GM23338 (cell line): ENCODE measurements at regions not wholly inside any gene's neighbourhood (a gene's known extent, or its start where the extent isn't known, plus 50 kb on each side); places are given as distances from the start of the nearest gene placed in this dataset.

ENCODE experiments used
- ATAC-seq: fragments of 200-7000 bp; cut with Tn5 transposase; 3 replicates; pipeline ENCODE4 v1.9.1; 2020
- DNase-seq: peaks from one replicate; pipeline ENCODE4 v3.0.0-alpha.2; 2015; ENCODE audit warnings: low spot score
- H2AFZ ChIP-seq: fragments of 200-600 bp; sonication (generic); 2 replicates; pipeline ENCODE4 v1.8.0; 2016; ENCODE audit warnings: antibody characterized with exemption, mild to moderate bottlenecking, moderate library complexity
- H3F3A ChIP-seq: fragments of 200-600 bp; sonication (generic); replicated peaks from 2 replicates; pipeline ENCODE4 v1.8.0; 2017; ENCODE audit warnings: antibody characterized with exemption, mixed run types, low read depth
- H3K27ac ChIP-seq: fragments of 200-600 bp; sonication (generic); 2 replicates; pipeline ENCODE4 v1.6.1; 2016; ENCODE audit warnings: low read depth
- H3K27me3 ChIP-seq: fragments of 200-600 bp; sonication (generic); 2 replicates; pipeline ENCODE4 v1.8.0; 2016; ENCODE audit warnings: mild to moderate bottlenecking, mixed run types, moderate library complexity; ENCODE audit not compliant: insufficient read depth
- H3K36me3 ChIP-seq: fragments of 200-600 bp; sonication (generic); 2 replicates; pipeline ENCODE4 v1.8.0; 2016; ENCODE audit warnings: mild to moderate bottlenecking; ENCODE audit not compliant: insufficient read depth
- H3K4me1 ChIP-seq: fragments of 200-600 bp; sonication (generic); 2 replicates; pipeline ENCODE4 v1.8.0; 2016; ENCODE audit warnings: mild to moderate bottlenecking, moderate library complexity; ENCODE audit not compliant: insufficient read depth
- H3K4me2 ChIP-seq: fragments of 200-600 bp; sonication (generic); 2 replicates; pipeline ENCODE4 v1.7.1; 2017; ENCODE audit warnings: mixed run types
- H3K4me3 ChIP-seq: fragments of 200-600 bp; sonication (generic); 2 replicates; pipeline ENCODE4 v1.6.1; 2016; ENCODE audit warnings: mixed run types
- H3K79me2 ChIP-seq: fragments of 200-600 bp; sonication (generic); replicated peaks from 2 replicates; pipeline ENCODE4 v1.8.0; 2017; ENCODE audit warnings: mild to moderate bottlenecking; ENCODE audit not compliant: insufficient read depth
- H3K9me2 ChIP-seq: fragments of 200-600 bp; sonication (generic); 2 replicates; pipeline ENCODE4 v1.8.0; 2017; ENCODE audit not compliant: insufficient read depth
- H4K20me1 ChIP-seq: fragments of 200-600 bp; sonication (generic); replicated peaks from 2 replicates; pipeline ENCODE4 v1.8.0; 2017; ENCODE audit warnings: mild to moderate bottlenecking; ENCODE audit not compliant: insufficient read depth
- H3K27ac Mint-ChIP-seq: 2 replicates; pipeline ENCODE4 v1.8.0; 2020; ENCODE audit warnings: inconsistent platforms, mild to moderate bottlenecking, moderate library complexity, mixed read lengths
- H3K27me3 Mint-ChIP-seq: 3 replicates; pipeline ENCODE4 v1.8.0; 2022; ENCODE audit warnings: low read depth, mild to moderate bottlenecking, moderate library complexity, mixed read lengths, inconsistent platforms; ENCODE audit not compliant: insufficient read depth, poor library complexity
- H3K36me3 Mint-ChIP-seq: 3 replicates; pipeline ENCODE4 v1.8.0; 2021; ENCODE audit warnings: low read depth, mild to moderate bottlenecking, inconsistent platforms, moderate library complexity, mixed read lengths
- H3K4me1 Mint-ChIP-seq: 3 replicates; pipeline ENCODE4 v1.8.0; 2020; ENCODE audit warnings: mild to moderate bottlenecking, inconsistent platforms, mixed read lengths
- H3K4me3 Mint-ChIP-seq: 3 replicates; pipeline ENCODE4 v1.8.0; 2021; ENCODE audit warnings: moderate library complexity, mild to moderate bottlenecking, inconsistent platforms, mixed read lengths
- H3K9me3 Mint-ChIP-seq: 3 replicates; pipeline ENCODE4 v1.8.0; 2020; ENCODE audit warnings: moderate library complexity, mild to moderate bottlenecking, inconsistent platforms, mixed read lengths
- CREB1 ChIP-seq: fragments of 250-450 bp; sonication (Bioruptor Pico); IDR thresholded peaks from 2 replicates; pipeline ENCODE4 v1.5.0; 2020; ENCODE audit warnings: low read depth, mild to moderate bottlenecking, moderate library complexity
- EZH2 ChIP-seq: fragments of 200-600 bp; sonication (generic); IDR thresholded peaks from one replicate; pipeline ENCODE4 v1.8.0; 2017; ENCODE audit warnings: antibody characterized with exemption, mild to moderate bottlenecking, low read depth; ENCODE audit not compliant: unreplicated experiment
- EZH2phosphoT487 ChIP-seq: fragments of 200-600 bp; sonication (generic); IDR thresholded peaks from one replicate; pipeline ENCODE4 v1.8.1; 2018; ENCODE audit warnings: antibody characterized with exemption; ENCODE audit not compliant: unreplicated experiment
- JUNB ChIP-seq: IDR thresholded peaks from one replicate; pipeline ENCODE4 v1.6.1; 2016; ENCODE audit warnings: antibody characterized with exemption; ENCODE audit not compliant: unreplicated experiment
- NANOG ChIP-seq: IDR thresholded peaks from 2 replicates; pipeline ENCODE4 v1.6.1; 2016; ENCODE audit warnings: antibody characterized with exemption, borderline replicate concordance
- POLR2AphosphoS5 ChIP-seq: IDR thresholded peaks from 2 replicates; pipeline ENCODE4 v1.6.1; 2016; ENCODE audit warnings: antibody characterized with exemption, low read depth
- STAT1 ChIP-seq: IDR thresholded peaks from one replicate; pipeline ENCODE4 v1.6.1; 2016; ENCODE audit warnings: antibody characterized with exemption; ENCODE audit not compliant: unreplicated experiment
- ZNF114 ChIP-seq: fragments of 250-450 bp; sonication (Bioruptor Pico); IDR thresholded peaks from 2 replicates; pipeline ENCODE4 v1.5.0; 2020; ENCODE audit warnings: mild to moderate bottlenecking, moderate library complexity
- ZNF331 ChIP-seq: fragments of 250-450 bp; sonication (Bioruptor Pico); IDR thresholded peaks from 2 replicates; pipeline ENCODE4 v1.5.0; 2020; ENCODE audit warnings: low read depth, mild to moderate bottlenecking, moderate library complexity
- TF ChIP-seq, protein P1 (sequence below): IDR thresholded peaks from one replicate; pipeline ENCODE4 v1.6.1; 2018; ENCODE audit warnings: antibody characterized with exemption; ENCODE audit not compliant: unreplicated experiment
- TF ChIP-seq, protein P2 (sequence below), 2 experiments: fragments of 200-600 bp in 1 of 2; sonication (generic) in 1 of 2; conservative IDR thresholded peaks; 2 replicates each; pipeline versions ENCODE4 v1.5.1 to v1.6.1; 2016 to 2017; ENCODE audit warnings: antibody characterized with exemption in 2 of 2, low read depth in 2 of 2, mild to moderate bottlenecking in 2 of 2, moderate library complexity in 1 of 2
- TF ChIP-seq, protein P3 (sequence below): IDR thresholded peaks from 2 replicates; pipeline ENCODE4 v1.6.1; 2016; ENCODE audit warnings: antibody characterized with exemption
- TF ChIP-seq, protein P4 (sequence below): fragments of 250-450 bp; sonication (Bioruptor Pico); IDR thresholded peaks from 2 replicates; pipeline ENCODE4 v1.5.0; 2020; ENCODE audit warnings: mild to moderate bottlenecking, moderate library complexity

DNA sequence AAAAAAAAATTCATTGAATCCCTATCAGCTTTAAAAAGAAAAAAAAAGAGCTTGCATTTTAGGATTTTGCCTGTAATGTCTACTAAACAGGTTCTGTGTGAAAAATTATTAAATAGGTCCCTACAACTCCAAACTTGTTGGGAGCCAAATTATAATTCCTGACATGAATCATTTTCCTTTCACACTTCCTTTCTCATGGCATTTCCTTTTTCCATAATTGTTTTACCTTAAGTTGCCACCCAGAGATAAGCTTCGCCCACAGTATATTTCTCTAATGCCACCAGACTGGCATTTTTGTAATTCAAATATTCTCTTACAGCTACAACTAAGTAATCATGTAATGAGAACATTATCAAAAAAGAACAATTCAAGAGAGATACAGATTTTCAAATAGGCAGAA, 348.8 kb downstream of the EFNA5 start:
- DNase-seq (no peak), ATAC-seq (no peak)
- H3K79me2 ChIP-seq: no peaks in the 10 kb centered on the region
- H3K36me3 Mint-ChIP-seq: no peaks in the 10 kb centered on the region
- TF ChIP-seq EZH2phosphoT487 (no peak), JUNB (no peak), EZH2 (no peak), ZNF114 (CRISPR knock-in tag) (no peak), ZNF331 (CRISPR knock-in tag) (no peak), CREB1 (CRISPR knock-in tag) (no peak), NANOG (no peak), STAT1 (no peak), POLR2AphosphoS5 (no peak)
- TF ChIP-seq, protein P1, sequence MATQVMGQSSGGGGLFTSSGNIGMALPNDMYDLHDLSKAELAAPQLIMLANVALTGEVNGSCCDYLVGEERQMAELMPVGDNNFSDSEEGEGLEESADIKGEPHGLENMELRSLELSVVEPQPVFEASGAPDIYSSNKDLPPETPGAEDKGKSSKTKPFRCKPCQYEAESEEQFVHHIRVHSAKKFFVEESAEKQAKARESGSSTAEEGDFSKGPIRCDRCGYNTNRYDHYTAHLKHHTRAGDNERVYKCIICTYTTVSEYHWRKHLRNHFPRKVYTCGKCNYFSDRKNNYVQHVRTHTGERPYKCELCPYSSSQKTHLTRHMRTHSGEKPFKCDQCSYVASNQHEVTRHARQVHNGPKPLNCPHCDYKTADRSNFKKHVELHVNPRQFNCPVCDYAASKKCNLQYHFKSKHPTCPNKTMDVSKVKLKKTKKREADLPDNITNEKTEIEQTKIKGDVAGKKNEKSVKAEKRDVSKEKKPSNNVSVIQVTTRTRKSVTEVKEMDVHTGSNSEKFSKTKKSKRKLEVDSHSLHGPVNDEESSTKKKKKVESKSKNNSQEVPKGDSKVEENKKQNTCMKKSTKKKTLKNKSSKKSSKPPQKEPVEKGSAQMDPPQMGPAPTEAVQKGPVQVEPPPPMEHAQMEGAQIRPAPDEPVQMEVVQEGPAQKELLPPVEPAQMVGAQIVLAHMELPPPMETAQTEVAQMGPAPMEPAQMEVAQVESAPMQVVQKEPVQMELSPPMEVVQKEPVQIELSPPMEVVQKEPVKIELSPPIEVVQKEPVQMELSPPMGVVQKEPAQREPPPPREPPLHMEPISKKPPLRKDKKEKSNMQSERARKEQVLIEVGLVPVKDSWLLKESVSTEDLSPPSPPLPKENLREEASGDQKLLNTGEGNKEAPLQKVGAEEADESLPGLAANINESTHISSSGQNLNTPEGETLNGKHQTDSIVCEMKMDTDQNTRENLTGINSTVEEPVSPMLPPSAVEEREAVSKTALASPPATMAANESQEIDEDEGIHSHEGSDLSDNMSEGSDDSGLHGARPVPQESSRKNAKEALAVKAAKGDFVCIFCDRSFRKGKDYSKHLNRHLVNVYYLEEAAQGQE: no peak
- TF ChIP-seq, protein P2, sequence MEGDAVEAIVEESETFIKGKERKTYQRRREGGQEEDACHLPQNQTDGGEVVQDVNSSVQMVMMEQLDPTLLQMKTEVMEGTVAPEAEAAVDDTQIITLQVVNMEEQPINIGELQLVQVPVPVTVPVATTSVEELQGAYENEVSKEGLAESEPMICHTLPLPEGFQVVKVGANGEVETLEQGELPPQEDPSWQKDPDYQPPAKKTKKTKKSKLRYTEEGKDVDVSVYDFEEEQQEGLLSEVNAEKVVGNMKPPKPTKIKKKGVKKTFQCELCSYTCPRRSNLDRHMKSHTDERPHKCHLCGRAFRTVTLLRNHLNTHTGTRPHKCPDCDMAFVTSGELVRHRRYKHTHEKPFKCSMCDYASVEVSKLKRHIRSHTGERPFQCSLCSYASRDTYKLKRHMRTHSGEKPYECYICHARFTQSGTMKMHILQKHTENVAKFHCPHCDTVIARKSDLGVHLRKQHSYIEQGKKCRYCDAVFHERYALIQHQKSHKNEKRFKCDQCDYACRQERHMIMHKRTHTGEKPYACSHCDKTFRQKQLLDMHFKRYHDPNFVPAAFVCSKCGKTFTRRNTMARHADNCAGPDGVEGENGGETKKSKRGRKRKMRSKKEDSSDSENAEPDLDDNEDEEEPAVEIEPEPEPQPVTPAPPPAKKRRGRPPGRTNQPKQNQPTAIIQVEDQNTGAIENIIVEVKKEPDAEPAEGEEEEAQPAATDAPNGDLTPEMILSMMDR (conservative IDR thresholded peaks at IDR 0.05; ENCODE audit: low read depth in 2 of 2): no peak
- TF ChIP-seq, protein P3, sequence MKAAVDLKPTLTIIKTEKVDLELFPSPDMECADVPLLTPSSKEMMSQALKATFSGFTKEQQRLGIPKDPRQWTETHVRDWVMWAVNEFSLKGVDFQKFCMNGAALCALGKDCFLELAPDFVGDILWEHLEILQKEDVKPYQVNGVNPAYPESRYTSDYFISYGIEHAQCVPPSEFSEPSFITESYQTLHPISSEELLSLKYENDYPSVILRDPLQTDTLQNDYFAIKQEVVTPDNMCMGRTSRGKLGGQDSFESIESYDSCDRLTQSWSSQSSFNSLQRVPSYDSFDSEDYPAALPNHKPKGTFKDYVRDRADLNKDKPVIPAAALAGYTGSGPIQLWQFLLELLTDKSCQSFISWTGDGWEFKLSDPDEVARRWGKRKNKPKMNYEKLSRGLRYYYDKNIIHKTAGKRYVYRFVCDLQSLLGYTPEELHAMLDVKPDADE: no peak
- TF ChIP-seq, protein P4, sequence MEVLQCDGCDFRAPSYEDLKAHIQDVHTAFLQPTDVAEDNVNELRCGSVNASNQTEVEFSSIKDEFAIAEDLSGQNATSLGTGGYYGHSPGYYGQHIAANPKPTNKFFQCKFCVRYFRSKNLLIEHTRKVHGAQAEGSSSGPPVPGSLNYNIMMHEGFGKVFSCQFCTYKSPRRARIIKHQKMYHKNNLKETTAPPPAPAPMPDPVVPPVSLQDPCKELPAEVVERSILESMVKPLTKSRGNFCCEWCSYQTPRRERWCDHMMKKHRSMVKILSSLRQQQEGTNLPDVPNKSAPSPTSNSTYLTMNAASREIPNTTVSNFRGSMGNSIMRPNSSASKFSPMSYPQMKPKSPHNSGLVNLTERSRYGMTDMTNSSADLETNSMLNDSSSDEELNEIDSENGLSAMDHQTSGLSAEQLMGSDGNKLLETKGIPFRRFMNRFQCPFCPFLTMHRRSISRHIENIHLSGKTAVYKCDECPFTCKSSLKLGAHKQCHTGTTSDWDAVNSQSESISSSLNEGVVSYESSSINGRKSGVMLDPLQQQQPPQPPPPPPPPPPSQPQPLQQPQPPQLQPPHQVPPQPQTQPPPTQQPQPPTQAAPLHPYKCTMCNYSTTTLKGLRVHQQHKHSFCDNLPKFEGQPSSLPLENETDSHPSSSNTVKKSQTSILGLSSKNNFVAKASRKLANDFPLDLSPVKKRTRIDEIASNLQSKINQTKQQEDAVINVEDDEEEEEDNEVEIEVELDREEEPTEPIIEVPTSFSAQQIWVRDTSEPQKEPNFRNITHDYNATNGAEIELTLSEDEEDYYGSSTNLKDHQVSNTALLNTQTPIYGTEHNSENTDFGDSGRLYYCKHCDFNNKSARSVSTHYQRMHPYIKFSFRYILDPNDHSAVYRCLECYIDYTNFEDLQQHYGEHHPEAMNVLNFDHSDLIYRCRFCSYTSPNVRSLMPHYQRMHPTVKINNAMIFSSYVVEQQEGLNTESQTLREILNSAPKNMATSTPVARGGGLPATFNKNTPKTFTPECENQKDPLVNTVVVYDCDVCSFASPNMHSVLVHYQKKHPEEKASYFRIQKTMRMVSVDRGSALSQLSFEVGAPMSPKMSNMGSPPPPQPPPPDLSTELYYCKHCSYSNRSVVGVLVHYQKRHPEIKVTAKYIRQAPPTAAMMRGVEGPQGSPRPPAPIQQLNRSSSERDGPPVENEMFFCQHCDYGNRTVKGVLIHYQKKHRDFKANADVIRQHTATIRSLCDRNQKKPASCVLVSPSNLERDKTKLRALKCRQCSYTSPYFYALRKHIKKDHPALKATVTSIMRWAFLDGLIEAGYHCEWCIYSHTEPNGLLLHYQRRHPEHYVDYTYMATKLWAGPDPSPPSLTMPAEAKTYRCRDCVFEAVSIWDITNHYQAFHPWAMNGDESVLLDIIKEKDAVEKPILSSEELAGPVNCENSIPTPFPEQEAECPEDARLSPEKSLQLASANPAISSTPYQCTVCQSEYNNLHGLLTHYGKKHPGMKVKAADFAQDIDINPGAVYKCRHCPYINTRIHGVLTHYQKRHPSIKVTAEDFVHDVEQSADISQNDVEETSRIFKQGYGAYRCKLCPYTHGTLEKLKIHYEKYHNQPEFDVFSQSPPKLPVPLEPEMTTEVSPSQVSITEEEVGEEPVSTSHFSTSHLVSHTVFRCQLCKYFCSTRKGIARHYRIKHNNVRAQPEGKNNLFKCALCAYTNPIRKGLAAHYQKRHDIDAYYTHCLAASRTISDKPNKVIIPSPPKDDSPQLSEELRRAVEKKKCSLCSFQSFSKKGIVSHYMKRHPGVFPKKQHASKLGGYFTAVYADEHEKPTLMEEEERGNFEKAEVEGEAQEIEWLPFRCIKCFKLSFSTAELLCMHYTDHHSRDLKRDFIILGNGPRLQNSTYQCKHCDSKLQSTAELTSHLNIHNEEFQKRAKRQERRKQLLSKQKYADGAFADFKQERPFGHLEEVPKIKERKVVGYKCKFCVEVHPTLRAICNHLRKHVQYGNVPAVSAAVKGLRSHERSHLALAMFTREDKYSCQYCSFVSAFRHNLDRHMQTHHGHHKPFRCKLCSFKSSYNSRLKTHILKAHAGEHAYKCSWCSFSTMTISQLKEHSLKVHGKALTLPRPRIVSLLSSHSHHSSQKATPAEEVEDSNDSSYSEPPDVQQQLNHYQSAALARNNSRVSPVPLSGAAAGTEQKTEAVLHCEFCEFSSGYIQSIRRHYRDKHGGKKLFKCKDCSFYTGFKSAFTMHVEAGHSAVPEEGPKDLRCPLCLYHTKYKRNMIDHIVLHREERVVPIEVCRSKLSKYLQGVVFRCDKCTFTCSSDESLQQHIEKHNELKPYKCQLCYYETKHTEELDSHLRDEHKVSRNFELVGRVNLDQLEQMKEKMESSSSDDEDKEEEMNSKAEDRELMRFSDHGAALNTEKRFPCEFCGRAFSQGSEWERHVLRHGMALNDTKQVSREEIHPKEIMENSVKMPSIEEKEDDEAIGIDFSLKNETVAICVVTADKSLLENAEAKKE (CRISPR knock-in tag): no peak
- no peak overlapping the region for H3K4me2 ChIP-seq
- peaks cover 12% of the 10 kb centered on the region; the same call in 2 of the 3 replicates for H3K4me1 Mint-ChIP-seq
- H3K27ac ChIP-seq: no peak overlapping the region
- H3K4me1 ChIP-seq: peaks cover 6% of the 10 kb centered on the region; the same call in 1 of the 2 replicates
- no peaks in the 10 kb centered on the region for H4K20me1 ChIP-seq
- no peak overlapping the region for H3K4me3 Mint-ChIP-seq
- no peaks in the 10 kb centered on the region for H3K9me3 Mint-ChIP-seq
- no peaks in the 10 kb centered on the region for H3K36me3 ChIP-seq
- H3F3A ChIP-seq: no peaks in the 10 kb centered on the region
- no peak overlapping the region for H2AFZ ChIP-seq
- H3K27ac Mint-ChIP-seq: no peak overlapping the region
- H3K27me3 Mint-ChIP-seq: peaks cover under 1% of the 10 kb centered on the region
- no peaks in the 10 kb centered on the region for H3K27me3 ChIP-seq
- no peak overlapping the region for H3K4me3 ChIP-seq
- no peaks in the 10 kb centered on the region for H3K9me2 ChIP-seq
